Parathyroid adenoma (tissue), 2 donors: ENCODE measurements at regions not wholly inside any gene's neighbourhood (a gene's known extent, or its start where the extent isn't known, plus 50 kb on each side); places are given as distances from the start of the nearest gene placed in this dataset.

Source experiments
- H2AFZ ChIP-seq: fragments of 300-600 bp; sonication (generic); one replicate; pipeline ENCODE4 v1.7.0; 2017; ENCODE audit warnings: antibody characterized with exemption, mild to moderate bottlenecking
- H3K27ac ChIP-seq: fragments of 300-600 bp; sonication (generic); one replicate; pipeline ENCODE4 v1.7.0; 2017
- H3K27me3 ChIP-seq: fragments of 300-600 bp; sonication (generic); one replicate; pipeline ENCODE4 v1.7.0; 2017; ENCODE audit warnings: low read length; ENCODE audit not compliant: control insufficient read depth, insufficient read depth
- H3K36me3 ChIP-seq: fragments of 300-600 bp; sonication (generic); one replicate; pipeline ENCODE4 v1.7.0; 2017; ENCODE audit warnings: low read length; ENCODE audit not compliant: control insufficient read depth, insufficient read depth
- H3K4me1 ChIP-seq: fragments of 300-600 bp; sonication (generic); one replicate; pipeline ENCODE4 v1.7.0; 2017; ENCODE audit warnings: control low read depth
- H3K4me2 ChIP-seq: fragments of 300-600 bp; sonication (generic); one replicate; pipeline ENCODE4 v1.7.0; 2017; ENCODE audit warnings: low read length
- H3K4me3 ChIP-seq: fragments of 300-600 bp; sonication (generic); one replicate; pipeline ENCODE4 v1.7.0; 2017; ENCODE audit warnings: low read depth, low read length
- H3K79me2 ChIP-seq: fragments of 300-600 bp; sonication (generic); one replicate; pipeline ENCODE4 v1.7.0; 2017; ENCODE audit warnings: control low read depth
- H3K9ac ChIP-seq: fragments of 300-600 bp; sonication (generic); one replicate; pipeline ENCODE4 v1.7.0; 2017; ENCODE audit warnings: mild to moderate bottlenecking
- H3K9me3 ChIP-seq: fragments of 300-600 bp; sonication (generic); one replicate; pipeline ENCODE4 v1.7.0; 2017; ENCODE audit warnings: low read length; ENCODE audit not compliant: control insufficient read depth
- TF ChIP-seq, protein P1 (sequence below): fragments of 300-600 bp; sonication (generic); IDR thresholded peaks from one replicate; pipeline ENCODE4 v1.7.0; 2017; ENCODE audit warnings: antibody characterized with exemption, mild to moderate bottlenecking
- donor health status: primary hyperparathyroidism.

DNA sequence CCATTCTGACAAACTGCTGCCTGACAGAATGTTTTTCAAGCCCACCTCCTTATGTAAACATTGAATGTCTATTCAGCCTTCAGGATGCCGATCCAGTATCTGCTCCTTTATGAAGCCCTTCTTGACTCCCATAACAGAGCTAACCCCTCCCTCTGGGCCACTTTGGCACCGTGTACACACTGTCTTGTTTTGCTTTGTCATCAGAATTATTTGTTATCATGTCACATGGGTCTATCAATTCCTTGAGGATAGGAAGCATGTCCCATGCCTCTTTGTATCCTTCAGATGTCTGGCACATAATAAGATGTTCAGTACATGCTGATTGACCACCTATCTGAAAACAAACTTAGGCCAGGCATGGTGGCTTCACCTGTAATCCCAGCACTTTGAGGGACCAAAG, 92.3 kb downstream of the PRLHR start:
- no peak overlapping the region for H3K4me2 ChIP-seq
- no peaks in the 10 kb centered on the region for H3K27me3 ChIP-seq
- H3K79me2 ChIP-seq, result no peaks in the 10 kb centered on the region
- H3K9me3 ChIP-seq, result no peaks in the 10 kb centered on the region
- no peaks in the 10 kb centered on the region for H3K4me1 ChIP-seq
- TF ChIP-seq, protein P1, sequence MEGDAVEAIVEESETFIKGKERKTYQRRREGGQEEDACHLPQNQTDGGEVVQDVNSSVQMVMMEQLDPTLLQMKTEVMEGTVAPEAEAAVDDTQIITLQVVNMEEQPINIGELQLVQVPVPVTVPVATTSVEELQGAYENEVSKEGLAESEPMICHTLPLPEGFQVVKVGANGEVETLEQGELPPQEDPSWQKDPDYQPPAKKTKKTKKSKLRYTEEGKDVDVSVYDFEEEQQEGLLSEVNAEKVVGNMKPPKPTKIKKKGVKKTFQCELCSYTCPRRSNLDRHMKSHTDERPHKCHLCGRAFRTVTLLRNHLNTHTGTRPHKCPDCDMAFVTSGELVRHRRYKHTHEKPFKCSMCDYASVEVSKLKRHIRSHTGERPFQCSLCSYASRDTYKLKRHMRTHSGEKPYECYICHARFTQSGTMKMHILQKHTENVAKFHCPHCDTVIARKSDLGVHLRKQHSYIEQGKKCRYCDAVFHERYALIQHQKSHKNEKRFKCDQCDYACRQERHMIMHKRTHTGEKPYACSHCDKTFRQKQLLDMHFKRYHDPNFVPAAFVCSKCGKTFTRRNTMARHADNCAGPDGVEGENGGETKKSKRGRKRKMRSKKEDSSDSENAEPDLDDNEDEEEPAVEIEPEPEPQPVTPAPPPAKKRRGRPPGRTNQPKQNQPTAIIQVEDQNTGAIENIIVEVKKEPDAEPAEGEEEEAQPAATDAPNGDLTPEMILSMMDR, result no peak
- H3K4me3 ChIP-seq, result no peak overlapping the region
- no peak overlapping the region for H2AFZ ChIP-seq
- no peak overlapping the region for H3K9ac ChIP-seq
- no peak overlapping the region for H3K27ac ChIP-seq
- no peaks in the 10 kb centered on the region for H3K36me3 ChIP-seq

DNA sequence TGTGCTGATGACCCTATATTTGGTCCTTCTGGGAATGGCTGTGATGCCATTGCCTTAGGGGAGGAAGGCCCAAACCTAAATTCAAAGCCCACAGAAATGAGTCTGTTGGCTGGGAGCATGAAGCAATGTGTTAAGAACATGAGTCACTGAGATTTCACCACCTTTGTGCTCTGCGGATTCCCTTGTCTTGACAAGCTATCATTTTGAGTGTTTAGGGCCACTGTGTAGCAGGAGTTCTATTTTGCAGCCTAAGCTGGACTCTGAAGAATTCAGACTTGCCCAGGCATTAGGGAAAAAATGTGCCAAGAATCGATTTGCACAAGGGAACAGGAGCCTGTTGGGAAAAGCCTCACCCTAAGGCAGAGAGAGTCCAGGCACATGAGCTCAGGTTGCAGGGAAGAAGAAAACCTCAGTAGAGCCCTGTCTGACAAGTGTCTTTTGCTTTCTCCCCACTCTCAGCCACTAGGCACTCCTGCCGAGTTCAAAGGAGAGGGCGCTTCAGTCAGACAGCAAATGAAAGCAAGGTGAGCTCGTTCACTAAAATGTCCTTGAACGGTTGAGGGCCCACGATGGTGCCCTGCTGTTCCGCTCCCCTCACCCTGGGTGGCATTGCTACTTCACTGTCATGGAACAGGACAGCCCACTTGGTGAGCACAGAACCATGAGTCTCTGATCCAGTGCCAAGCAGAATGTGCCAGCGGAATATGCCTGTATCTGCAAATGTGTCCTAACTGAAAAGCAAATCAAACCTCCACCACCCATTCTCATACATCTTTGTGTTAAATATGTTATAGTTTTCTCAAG, 93.6 kb downstream of the PRLHR start:
- H3K4me2 ChIP-seq, result no peak overlapping the region
- no peak overlapping the region for H3K27ac ChIP-seq
- TF ChIP-seq, protein P1, result no peak
- no peak overlapping the region for H3K9ac ChIP-seq
- H3K36me3 ChIP-seq, result no peaks in the 10 kb centered on the region
- no peaks in the 10 kb centered on the region for H3K4me1 ChIP-seq
- no peaks in the 10 kb centered on the region for H3K9me3 ChIP-seq
- H3K79me2 ChIP-seq, result no peaks in the 10 kb centered on the region
- no peak overlapping the region for H3K4me3 ChIP-seq
- no peaks in the 10 kb centered on the region for H3K27me3 ChIP-seq
- no peak overlapping the region for H2AFZ ChIP-seq

GRCh38 chr10:118501171-118501570, 94.3 kb downstream of the PRLHR start:
- TF ChIP-seq, protein P1, result no peak

GRCh38 chr10:118500477-118501104, 94.9 kb downstream of the PRLHR start:
- no peak overlapping the region for H3K4me2 ChIP-seq
- H3K27me3 ChIP-seq, result no peaks in the 10 kb centered on the region
- H3K79me2 ChIP-seq, result no peaks in the 10 kb centered on the region
- no peaks in the 10 kb centered on the region for H3K9me3 ChIP-seq
- H3K4me3 ChIP-seq, result no peak overlapping the region
- no peaks in the 10 kb centered on the region for H3K36me3 ChIP-seq
- TF ChIP-seq, protein P1, result no peak
- H3K9ac ChIP-seq, result no peak overlapping the region
- no peaks in the 10 kb centered on the region for H3K4me1 ChIP-seq
- H3K27ac ChIP-seq, result no peak overlapping the region
- H2AFZ ChIP-seq, result no peak overlapping the region

More at GRCh38 chr10:118501171-118501570, 94.3 kb downstream of the PRLHR start:
- H3K27ac ChIP-seq, result no peak overlapping the region
- H3K4me3 ChIP-seq, result no peak overlapping the region
- no peaks in the 10 kb centered on the region for H3K27me3 ChIP-seq
- no peaks in the 10 kb centered on the region for H3K9me3 ChIP-seq
- no peaks in the 10 kb centered on the region for H3K36me3 ChIP-seq
- H3K79me2 ChIP-seq, result no peaks in the 10 kb centered on the region
- H3K4me2 ChIP-seq, result no peak overlapping the region
- no peaks in the 10 kb centered on the region for H3K4me1 ChIP-seq
- no peak overlapping the region for H2AFZ ChIP-seq
- no peak overlapping the region for H3K9ac ChIP-seq
